GM19397 (cell line): ENCODE measurements at regions not wholly inside any gene's neighbourhood (a gene's known extent, or its start where the extent isn't known, plus 50 kb on each side); places are given as distances from the start of the nearest gene placed in this dataset.
"Not testable (repeated sequence)": the region's sequence is repeated elsewhere in the genome, so short reads cannot be mapped to it uniquely, and the experiment has no call there.

Experiments
- ATAC-seq: cut with Tn5 transposase; IDR thresholded peaks from one replicate; pipeline ENCODE4 v1.9.1; 2021; ENCODE audit warnings: mild to moderate bottlenecking, moderate library complexity; ENCODE audit not compliant: unreplicated experiment

DNA sequence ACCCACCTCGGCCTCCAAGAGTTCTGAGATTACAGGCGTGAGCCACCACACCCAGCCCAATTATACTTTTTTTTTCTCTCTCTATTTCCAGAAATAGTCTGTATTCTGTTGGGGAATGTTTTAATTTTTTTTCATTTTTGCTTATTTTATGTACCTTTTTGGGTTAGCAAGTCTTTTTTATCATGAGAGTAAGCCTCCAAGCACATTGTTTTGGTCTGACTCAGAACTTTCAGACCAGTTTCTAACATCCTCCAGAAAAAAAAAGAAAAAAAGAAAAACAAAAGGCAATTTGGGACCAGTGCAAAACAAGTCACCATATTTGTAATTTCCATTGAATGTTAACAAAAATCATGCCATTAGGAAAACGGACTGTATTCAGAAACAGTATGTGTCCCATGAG, 1465.5 kb downstream of the SLITRK5 start:
- no peak for ATAC-seq

DNA sequence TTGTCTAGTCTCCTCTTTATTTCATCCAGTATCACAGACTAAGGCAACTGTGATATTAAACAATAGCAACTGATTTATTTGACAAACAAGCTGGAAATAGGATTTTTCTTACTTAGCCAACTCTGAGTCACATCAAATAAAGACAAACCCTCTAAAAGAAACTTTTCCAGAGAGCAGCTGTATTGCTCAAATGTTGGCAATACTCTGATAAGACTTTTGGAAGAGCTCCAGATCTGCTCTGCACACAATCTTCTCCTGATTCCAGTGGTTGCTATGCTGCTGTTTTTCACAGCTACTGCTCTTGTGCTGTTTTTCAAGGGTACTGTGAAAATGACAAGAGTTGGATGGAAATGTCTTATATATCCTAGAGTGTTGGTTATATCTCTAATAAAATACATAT, 1479.2 kb downstream of the SLITRK5 start:
- ATAC-seq = no peak

DNA sequence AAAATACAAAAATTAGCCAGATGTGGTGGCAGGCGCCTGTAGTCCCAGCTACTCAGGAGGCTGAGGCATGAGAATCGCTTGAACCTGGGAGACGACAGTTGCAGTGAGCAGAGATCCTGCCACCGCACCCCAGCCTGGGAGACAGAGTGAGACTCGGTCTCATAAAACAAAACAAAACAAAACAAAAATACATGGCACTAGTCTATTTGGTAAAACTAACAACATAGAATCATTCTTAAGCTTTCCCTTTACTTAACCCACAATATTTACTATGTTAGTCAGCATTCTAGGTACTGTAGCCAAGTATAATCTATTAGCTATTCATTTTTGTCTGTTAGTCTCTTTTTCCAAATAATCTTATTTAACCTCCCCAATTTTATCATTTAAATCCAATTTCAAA, 1482.8 kb downstream of the SLITRK5 start:
- ATAC-seq = no peak

DNA sequence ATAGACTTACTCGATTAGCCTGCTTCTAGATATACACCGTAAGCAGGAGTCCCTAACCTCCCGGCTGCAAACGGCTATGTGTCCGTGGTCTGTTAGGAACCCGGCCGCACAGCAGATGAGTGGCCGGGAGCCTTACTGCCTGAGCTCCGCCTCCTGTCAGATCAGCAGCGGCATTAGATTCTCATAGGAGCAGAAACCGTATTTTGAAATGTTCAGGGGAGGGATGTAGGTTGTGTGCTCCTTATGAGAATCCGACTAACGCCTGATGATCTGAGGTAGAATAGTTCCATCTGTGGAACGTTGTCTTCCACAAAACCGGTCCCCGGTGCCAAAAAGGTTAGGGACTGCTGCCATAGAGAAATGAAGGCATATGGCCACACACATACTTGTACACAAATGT, 1491.9 kb downstream of the SLITRK5 start:
- no peak for ATAC-seq

DNA sequence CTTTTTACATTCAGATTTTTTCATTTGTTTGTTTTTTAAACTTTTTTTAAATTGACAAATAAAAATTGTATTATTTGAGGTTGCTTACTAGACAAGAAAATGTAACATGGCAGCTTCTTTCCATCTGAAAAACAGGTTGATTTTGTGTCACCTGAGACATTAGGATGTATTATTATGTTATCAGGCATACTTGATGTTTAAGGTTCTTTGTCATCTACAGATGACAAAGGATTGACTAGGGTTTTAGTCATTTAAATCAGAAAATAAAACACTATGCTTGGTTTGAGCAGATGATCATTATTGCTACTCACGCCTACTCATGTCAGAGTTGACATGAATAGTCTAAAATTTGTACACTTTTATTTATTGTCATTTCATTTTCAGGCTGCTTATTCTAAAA, 1494.5 kb downstream of the SLITRK5 start:
- ATAC-seq = no peak

DNA sequence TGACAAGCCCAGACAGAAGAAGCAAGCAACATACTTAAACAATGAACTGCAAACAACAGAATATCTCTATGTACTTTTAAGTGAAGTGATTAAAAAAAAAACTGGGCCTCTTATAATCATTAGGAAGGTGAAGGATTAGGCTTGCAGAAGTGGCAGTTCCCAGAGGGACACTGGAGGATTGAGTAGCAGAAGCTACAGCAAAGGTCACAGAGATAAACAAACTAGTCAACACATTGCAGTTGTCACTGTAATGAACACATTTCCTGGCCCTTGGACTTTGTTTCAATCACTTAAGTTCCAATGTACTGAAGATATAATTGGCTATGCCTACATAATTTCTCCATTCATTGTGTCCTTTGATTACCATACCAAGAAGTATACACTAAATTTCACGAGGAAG, 1498.8 kb downstream of the SLITRK5 start:
- no peak for ATAC-seq

DNA sequence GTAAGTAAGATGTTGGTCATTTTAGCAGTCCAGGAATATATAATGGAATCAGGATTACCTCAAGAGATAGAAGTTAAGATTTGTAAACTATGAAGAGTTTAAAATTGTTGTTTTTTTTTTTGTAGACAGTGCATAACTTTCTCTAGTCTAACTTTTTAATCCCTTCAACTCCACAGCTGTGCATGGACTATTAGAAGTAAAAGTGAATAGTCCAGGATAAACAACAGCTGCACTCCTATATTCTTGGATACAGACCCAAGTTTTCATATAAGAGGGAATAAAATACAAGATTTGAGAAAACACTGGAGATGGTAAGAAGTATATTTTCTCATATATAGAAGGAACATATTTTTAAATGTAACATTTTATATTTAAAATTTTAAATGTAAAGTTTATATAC, 1509.9 kb downstream of the SLITRK5 start:
- ATAC-seq = no peak

DNA sequence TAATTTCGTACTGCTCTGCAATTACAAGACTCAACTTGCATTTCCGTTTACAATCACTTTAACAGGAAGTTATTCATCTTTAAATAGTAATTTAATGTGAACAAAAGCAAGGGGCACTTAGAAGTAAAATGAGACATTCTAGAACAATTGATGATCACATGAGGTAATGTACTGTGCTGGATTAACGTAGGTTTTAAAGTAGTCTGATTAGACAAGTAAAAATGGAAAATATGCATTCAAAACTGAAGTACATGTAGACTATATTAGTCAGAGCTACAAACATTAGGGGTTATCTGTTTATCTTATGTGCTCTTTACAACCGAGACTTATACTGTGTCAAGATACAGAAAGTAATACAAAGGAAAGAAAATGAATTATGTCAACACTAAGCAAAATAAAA, 1528.0 kb downstream of the SLITRK5 start:
- no peak for ATAC-seq

DNA sequence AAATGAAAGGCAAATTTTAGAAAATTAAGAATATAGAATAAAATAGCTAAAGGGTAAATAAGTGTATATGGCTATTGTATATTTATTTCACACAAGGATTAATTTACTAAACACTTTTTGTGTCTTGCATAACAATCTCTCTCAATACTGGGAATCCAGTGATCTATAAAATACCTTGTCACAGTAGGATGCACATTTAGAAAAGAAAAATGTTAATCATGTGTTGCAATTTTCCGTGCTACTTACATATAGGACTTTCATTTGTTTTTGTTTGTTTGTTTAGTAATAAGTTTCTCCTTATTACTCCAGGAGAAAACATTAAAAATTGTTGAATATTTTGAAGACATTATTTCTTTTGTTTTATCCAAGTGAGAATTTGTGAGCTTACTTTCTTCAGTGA, 1533.3 kb downstream of the SLITRK5 start:
- ATAC-seq = no peak

DNA sequence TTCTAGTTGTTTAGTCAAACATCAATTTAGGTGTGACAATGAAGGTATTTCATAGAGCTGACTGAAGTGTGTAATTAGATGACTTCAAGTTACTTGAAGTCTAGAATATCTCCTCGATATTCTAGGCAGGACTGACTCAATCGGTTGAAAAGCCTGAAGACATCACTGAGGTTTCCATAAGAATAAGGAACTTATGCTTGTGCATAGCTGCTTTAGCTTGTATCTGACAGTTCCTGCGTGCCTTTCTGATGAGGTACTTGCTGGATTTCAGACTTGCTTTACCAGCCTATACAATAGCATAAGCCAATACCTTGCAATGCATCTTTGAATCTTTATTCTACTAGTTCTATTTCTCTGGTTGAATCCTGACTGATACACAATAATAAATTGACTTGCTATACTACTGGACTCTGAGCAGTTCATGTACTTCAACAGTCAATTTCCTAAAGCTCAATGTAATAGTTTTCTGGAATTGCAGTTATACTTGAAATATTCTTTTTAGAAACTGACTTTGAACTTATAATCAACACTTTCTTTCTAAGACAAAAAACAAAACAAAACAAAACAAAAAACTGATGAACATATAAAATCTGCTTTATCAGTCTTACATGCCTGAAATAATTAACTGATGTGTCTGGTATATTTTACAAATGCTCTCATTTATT, 1534.8 kb downstream of the SLITRK5 start:
- no peak for ATAC-seq

DNA sequence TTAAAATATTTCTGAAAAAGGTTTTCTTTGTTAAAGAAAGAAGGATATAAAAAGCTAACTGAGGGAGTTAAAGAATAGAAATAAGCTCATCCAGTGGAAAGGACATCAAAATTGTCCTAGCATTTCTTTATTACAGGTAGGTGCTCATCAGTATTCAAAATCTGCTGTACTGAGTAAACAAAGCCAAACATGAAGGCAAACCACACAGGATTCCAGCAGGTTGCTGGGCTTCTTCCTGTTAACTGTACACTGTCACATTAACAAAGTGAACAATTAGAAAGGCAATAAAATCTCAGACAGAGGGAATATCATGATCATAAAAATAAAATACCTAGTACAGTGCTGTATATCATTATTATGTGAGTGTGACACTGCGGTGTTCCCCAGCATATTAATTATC, 1541.0 kb downstream of the SLITRK5 start:
- no peak for ATAC-seq

DNA sequence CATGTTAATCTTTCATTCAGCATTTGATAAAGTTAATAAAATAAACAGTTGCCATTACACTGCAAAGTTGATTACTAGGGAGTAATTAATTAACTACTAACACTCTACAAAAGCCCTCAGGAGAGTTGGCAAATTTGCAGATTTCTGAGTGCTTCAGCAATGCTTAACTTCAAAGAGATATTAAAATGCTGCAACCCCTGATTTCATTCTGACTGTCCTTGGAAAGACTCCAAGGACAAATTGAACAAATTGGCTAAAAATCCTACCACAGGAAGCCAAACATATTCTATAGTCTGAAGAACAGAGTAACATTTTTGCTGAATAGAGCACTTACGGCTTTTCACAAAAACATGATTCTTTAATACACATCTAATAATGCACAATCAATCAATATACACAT, 1543.0 kb downstream of the SLITRK5 start:
- ATAC-seq = no peak

DNA sequence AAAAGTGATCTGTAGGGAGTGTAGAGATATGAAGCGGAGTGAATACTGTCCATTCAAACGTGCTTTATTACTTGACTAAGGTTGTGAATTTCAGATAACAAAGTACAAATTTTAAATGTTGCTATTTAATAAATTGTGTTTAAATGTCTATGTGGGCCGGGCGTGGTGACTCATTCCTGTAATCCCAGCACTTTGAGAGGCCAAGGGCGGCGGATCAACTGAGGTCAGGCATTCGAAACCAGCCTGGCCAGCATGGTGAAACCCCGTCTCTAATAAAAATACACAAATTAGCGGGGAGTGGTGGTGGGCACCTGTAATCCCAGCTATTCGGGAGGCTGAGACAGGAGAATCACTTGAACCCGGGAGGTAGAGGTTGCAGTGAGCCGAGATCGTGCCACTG, 1544.1 kb downstream of the SLITRK5 start:
- not testable (repeated sequence) for ATAC-seq

DNA sequence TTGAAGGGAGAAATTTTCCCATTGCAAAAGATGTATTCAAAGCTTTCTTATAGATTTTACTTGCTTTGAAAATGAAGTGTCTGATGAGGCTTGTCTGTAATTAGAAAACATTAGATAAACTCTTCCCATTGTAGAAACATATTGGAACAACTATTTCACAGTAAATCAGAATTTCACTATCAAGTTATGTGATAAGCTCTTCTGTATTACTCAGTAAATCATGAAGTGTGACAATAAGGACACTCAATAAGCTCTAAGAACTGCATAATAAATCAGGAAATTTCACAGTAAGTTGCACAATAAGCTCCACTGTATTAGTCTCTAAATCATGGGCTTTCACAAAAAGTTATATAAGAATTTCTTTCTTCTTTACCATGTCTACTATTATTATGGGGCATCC, 1546.6 kb downstream of the SLITRK5 start:
- no peak for ATAC-seq

DNA sequence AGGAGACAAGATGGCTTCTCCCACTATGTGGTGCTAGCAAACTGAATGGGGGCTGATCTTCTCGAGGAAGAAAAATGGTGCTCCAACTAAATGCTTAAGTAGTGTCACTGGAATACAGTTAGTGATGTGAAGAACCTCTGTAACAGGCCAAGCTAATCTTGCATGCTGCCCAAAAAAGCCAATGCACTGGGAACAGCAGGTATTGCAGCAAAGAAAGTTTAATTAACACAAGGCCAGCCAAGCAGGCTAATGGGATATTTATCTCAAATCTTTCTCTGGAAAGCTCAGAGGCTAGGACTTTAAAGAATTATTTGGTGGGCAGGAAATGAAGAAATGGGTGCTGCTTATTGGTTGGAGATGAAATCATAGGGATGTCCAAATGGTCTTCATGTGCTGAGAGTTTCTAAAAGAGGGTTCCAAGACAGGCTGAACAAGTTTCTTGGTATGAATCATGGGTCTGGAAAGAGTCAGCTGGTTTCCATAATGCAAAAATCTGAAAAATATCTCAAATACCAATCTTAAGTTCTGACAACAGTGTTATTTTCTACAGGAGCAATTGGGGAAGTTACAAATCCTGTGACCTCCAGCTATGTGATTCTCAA, 1550.5 kb downstream of the SLITRK5 start:
- no peak for ATAC-seq

DNA sequence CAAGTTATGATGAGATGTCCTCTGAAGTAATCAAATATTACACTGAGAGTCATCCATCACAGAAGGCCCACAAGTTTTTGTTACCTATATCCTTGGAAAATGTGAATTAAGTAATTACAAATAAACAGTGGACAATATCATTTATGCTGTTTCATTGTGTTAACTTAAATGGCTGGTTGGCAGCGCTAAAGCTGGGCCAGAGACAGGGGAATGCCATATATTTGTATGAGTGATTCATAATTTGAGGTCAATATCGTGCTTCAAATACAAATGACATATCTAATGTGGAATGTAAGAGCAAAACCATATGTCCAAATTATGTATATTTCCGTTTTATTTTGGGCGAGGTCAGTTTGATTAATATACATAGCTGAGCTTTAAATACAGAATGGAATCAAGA, 1556.2 kb downstream of the SLITRK5 start:
- no peak for ATAC-seq

DNA sequence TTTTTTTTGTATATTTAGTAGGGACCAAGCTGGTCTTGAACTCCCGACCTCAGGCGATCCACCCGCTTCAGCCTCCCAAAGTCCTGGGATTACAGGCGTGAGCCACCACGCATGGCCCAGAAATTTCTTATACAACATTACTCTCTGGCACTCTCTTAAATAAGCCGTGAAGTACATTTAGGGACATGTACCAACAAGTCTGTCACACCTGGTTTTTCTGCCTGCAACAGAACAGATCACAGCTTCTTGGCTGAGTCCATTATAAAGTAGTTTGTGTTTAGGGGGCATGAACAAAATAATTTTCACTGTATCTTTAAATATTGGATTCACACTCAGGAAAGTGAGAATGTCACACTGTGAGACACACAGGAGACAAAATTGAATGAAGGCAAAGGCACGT, 1567.3 kb downstream of the SLITRK5 start:
- ATAC-seq = no peak

DNA sequence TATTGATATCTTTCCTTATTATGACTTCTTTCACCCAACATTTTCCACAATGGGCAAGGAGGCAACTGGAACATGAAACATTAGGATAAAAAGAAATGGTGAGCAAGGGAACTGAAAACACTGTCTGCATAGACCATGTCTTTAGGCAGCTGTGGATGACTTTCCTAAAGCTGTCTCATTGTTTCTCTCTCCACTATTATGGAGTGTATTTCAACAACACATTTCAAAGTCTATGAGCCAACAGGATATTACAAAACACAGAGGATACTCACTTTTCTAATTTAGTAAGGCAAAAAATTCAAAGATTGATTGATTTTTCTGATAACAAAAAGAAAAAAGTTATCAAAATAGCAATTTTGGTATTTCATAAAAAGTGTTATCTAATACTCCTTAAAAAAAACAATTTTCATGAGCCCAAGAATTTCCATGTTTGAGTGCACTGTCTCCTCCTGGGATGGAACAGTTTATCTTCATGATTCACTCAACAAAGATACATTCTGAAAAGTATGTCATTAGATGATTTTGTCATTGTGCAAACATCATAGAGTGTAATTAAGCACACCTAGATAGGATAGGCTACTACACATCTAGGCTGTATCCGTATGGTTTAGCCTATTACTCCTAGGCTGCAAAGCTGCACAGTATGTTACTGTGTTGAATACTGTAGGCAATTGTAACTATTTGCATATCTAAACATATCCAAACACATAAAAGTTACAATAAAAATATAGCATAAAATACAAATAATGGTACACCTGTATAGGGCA, 1568.4 kb downstream of the SLITRK5 start:
- ATAC-seq = no peak

DNA sequence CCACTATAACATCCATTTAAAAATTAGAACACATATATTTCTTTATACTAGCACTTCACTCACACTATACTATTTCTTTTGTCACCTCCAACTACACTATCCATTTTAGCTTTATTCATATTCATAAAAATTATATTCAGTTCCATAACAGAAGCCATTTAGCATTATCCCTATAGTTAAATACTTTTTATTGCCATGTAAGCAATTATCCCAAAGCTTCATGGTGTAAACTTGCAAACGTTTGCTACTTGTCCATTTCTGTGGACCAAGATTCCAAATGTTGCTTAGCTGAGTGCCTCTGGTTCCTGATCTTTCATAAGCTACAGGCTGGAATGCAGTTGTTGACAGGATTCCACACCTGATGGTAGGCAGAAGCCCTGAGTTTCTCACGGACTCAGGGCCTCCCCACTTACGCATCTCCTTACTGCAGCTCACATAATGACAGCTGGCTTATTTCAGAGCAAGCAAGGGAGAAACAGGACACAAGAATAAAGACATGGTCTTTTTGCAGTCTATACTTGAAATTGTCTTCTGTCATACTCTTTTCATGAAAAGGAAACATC, 1584.8 kb downstream of the SLITRK5 start:
- ATAC-seq = no peak

DNA sequence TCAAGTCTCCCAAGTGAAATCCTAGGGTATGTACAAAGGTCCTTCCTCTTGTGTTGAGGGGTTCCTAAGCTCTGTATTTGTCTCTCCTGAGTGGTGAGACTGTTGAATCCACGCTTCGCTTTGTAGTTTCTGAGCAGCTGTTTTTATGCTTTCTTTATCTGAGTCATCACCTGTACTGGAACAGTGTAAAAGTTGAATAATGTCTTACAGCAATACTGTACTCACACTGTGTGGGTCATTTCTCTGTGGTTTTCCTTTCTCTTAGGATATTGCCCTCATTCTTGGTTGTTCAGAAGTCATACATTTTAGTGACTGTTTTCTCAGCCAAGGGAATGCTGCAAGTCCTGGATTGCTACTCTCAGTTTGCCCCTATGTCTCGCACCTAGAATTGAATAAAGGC, 1596.6 kb downstream of the SLITRK5 start:
- ATAC-seq = no peak

DNA sequence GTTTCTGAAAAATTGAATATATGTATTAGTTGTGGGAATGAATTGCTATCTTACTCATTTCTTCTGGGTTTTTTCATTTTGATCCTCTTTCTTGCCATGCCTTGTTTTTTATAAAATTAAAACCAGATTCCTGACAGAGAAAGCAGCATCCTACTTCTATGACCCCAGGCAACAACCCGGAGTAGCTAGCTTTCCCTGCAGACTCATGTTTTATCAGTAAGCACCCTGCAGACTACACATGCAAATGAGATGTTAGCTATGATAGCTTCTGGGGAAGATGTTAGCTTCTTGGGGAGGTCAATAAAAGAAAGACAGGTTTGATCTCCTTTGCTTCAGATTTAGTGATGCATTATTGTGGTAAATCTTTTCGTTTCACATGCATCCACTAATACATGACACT, 1598.6 kb downstream of the SLITRK5 start:
- no peak for ATAC-seq

DNA sequence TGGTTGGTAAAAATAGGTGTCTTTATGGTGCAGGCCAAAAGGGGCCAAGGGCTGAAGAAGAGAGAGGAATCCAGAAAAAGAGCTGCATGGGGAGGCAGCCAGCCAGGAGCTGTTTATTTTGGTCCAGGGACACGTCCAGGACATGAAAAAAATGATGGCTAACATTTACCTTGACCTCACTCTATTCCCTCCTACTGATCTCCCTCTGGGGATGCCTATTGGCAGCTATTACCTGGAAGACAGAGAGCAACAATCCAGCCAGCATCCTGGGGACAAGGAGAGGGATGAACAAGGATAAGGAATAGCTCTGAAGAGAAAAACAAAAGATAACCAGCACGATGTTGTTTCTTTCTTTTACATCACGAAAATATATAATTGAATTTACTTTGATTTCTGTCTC, 1599.6 kb downstream of the SLITRK5 start:
- no peak for ATAC-seq
